ENCODE measurements at regions not wholly inside any gene's neighbourhood (a gene's known extent, or its start where the extent isn't known, plus 50 kb on each side); places are given as distances from the start of the nearest gene placed in this dataset.

GRCh38 chr1:4273243-4273642, 373.2 kb upstream of the C1orf174 start:
- DNase-seq (ENCODE audit: low spot score): no peak

- no peak for DNase-seq (ENCODE audit: low spot score)
Measured at GRCh38 chr1:4273747-4274146, 373.7 kb upstream of the C1orf174 start.

GRCh38 chr1:4275083-4275482, 375.0 kb upstream of the C1orf174 start:
- DNase-seq (ENCODE audit: low spot score): no peak

- DNase-seq (ENCODE audit: low spot score): no peak
Measured at GRCh38 chr1:4276238-4276637, 376.2 kb upstream of the C1orf174 start.

- DNase-seq (ENCODE audit: low spot score): no peak
Measured at GRCh38 chr1:4277598-4277997, 376.8 kb upstream of the AJAP1 start.

GRCh38 chr1:4284976-4285375, 369.4 kb upstream of the AJAP1 start:
- no peak for DNase-seq (ENCODE audit: low spot score)

- DNase-seq (ENCODE audit: low spot score): no peak
Measured at GRCh38 chr1:4292861-4293260, 361.5 kb upstream of the AJAP1 start.

- no peak for DNase-seq (ENCODE audit: low spot score)
Measured at GRCh38 chr1:4298361-4299083, 355.9 kb upstream of the AJAP1 start.

- DNase-seq (ENCODE audit: low spot score): no peak
Measured at GRCh38 chr1:4301007-4301406, 353.4 kb upstream of the AJAP1 start.

- DNase-seq (ENCODE audit: low spot score): no peak
Measured at GRCh38 chr1:4303303-4303702, 351.1 kb upstream of the AJAP1 start.

- DNase-seq (ENCODE audit: low spot score): no peak
Measured at GRCh38 chr1:4305526-4306301, 348.7 kb upstream of the AJAP1 start.

GRCh38 chr1:4306559-4307467, 347.6 kb upstream of the AJAP1 start:
- no peak for DNase-seq (ENCODE audit: low spot score)

- no peak for DNase-seq (ENCODE audit: low spot score)
Measured at GRCh38 chr1:4307468-4307845, 347.0 kb upstream of the AJAP1 start.

- no peak for DNase-seq (ENCODE audit: low spot score)
Measured at GRCh38 chr1:4307911-4308545, 346.4 kb upstream of the AJAP1 start.

- DNase-seq (ENCODE audit: low spot score): no peak
Measured at GRCh38 chr1:4308806-4309205, 345.6 kb upstream of the AJAP1 start.

GRCh38 chr1:4309676-4310320, 344.6 kb upstream of the AJAP1 start:
- no peak for DNase-seq (ENCODE audit: low spot score)

GRCh38 chr1:4310396-4310923, 343.9 kb upstream of the AJAP1 start:
- no peak for DNase-seq (ENCODE audit: low spot score)

GRCh38 chr1:4312024-4312423, 342.4 kb upstream of the AJAP1 start:
- DNase-seq (ENCODE audit: low spot score): no peak

GRCh38 chr1:4315202-4315601, 339.2 kb upstream of the AJAP1 start:
- DNase-seq (ENCODE audit: low spot score): no peak

GRCh38 chr1:4317207-4317606, 337.2 kb upstream of the AJAP1 start:
- DNase-seq (ENCODE audit: low spot score): no peak

GRCh38 chr1:4318720-4319119, 335.7 kb upstream of the AJAP1 start:
- DNase-seq (ENCODE audit: low spot score): no peak
